ENCODE measurements at regions not wholly inside any gene's neighbourhood (a gene's known extent, or its start where the extent isn't known, plus 50 kb on each side); places are given as distances from the start of the nearest gene placed in this dataset.

DNA sequence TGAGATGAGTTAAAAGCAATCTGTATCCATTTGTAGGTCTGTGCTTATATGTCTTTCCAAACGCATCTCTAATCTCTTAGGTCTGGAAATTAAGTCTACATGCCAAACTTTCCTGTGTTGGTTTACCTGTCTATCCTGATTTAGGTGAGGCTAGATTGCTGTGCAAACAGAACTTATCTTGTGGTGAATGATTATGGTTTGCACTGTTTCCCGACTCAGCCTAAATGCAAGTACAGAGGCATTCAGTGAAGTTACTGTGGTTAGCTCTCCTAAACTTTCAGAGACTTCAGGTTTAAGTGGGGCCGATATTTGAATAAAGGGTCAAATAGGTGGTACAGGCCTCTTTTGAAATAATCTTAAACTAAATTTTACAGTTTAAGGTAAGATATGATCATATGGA, 103.5 kb downstream of the ICOS start:
- TF ChIP-seq, protein P1, sequence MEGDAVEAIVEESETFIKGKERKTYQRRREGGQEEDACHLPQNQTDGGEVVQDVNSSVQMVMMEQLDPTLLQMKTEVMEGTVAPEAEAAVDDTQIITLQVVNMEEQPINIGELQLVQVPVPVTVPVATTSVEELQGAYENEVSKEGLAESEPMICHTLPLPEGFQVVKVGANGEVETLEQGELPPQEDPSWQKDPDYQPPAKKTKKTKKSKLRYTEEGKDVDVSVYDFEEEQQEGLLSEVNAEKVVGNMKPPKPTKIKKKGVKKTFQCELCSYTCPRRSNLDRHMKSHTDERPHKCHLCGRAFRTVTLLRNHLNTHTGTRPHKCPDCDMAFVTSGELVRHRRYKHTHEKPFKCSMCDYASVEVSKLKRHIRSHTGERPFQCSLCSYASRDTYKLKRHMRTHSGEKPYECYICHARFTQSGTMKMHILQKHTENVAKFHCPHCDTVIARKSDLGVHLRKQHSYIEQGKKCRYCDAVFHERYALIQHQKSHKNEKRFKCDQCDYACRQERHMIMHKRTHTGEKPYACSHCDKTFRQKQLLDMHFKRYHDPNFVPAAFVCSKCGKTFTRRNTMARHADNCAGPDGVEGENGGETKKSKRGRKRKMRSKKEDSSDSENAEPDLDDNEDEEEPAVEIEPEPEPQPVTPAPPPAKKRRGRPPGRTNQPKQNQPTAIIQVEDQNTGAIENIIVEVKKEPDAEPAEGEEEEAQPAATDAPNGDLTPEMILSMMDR (IDR thresholded peaks at IDR 0.05) = no peak
- no peak for TF ChIP-seq POLR2A (IDR thresholded peaks at IDR 0.05)

Measured in uterus (tissue), 2 donors.